ENCODE measurements at regions not wholly inside any gene's neighbourhood (a gene's known extent, or its start where the extent isn't known, plus 50 kb on each side); places are given as distances from the start of the nearest gene placed in this dataset.
"Not testable (repeated sequence)": the region's sequence is repeated elsewhere in the genome, so short reads cannot be mapped to it uniquely, and the experiment has no call there.

- no peak for DNase-seq (ENCODE audit: low read depth)
Observed at GRCh38 chrX:151042842-151043241, 59.7 kb downstream of the HMGB3 start.

DNA sequence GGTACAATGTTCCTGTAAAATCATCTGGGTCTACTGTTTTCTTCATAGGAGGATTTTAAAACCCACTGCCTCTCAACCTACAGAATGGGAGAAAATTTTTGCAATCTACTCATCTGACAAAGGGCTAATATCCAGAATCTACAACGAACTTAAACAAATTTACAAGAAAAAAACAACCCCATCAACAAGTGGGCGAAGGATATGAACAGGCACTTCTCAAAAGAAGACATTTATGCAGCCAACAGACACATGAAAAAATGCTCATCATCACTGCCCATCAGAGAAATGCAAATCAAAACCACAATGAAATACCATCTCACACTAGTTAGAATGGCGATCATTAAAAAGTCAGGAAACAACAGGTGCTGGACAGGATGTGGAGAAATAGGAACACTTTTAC is 83.2 kb downstream of the HMGB3 start:
- not testable (repeated sequence) for DNase-seq (ENCODE audit: low read depth)

GRCh38 chrX:151073767-151074166 is 90.6 kb downstream of the HMGB3 start:
- no peak for DNase-seq (ENCODE audit: low read depth)

- DNase-seq (ENCODE audit: low read depth): no peak
Observed at GRCh38 chrX:151081016-151081415, 95.4 kb upstream of the GPR50 start.

GRCh38 chrX:151082077-151082948 is 94.1 kb upstream of the GPR50 start:
- DNase-seq (ENCODE audit: low read depth): peak; percentile 8

DNA sequence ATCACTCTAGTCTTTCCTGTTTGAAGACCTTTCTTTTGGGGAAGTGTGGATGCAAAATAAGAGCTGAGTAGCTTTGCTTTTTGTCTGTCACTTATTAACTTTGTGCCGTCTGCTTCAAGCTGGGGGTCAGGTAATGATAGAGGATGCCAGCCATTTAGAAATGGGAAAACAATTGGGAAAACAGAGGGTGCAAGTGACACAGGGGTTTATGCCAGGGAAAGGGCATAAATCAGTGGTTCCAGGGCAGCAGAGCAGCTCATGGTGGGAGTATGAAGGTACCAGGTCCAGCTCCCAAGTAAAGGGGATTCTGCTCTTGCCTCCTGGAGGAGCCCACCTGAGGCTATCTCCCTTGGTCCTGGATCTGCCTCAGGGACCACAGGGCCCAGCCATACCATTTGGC is 91.9 kb upstream of the GPR50 start:
- no peak for DNase-seq (ENCODE audit: low read depth)

- no peak for DNase-seq (ENCODE audit: low read depth)
Observed at GRCh38 chrX:151085207-151085606, 91.2 kb upstream of the GPR50 start.

- no peak for DNase-seq (ENCODE audit: low read depth)
Observed at GRCh38 chrX:151088221-151088620, 88.2 kb upstream of the GPR50 start.

DNA sequence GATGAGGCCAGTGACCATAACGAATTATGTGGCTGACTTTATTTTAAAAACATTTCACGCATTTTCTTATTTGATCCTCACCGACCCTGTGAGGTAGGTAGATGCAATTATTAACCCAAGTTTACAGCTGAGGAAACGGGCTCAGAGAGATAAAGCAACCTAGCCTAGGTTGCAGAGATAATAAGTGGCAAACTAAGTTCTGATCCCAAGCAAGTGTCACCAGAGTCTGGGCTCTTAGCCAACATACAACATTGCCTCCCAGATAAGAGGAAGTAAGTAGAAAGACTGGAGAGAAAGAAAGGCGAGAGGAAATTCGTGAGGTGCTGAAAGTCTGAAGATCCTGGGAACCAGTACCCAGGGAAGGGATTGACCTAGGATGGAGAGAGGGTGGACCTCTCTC is 77.4 kb upstream of the GPR50 start:
- DNase-seq (ENCODE audit: low read depth): no peak

DNA sequence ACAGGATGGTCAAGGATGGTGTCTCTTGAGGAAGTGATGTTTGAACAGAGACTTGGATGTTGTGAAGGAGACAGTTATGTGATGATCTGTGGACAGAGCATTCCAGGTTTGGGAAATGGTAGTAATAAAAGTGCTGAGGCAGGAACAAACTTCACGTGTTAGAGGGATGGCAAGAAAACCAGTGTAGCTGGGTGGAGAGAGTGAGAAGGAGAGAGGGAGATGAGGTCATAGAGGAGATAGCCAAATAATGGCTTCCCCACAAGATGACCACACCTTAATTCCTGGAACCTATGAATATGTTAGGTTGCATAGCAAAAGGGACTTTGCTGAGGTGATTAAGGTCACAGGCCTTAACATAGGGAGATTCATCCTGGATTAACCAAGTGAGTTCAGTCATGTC is 75.6 kb upstream of the GPR50 start:
- no peak for DNase-seq (ENCODE audit: low read depth)

DNA sequence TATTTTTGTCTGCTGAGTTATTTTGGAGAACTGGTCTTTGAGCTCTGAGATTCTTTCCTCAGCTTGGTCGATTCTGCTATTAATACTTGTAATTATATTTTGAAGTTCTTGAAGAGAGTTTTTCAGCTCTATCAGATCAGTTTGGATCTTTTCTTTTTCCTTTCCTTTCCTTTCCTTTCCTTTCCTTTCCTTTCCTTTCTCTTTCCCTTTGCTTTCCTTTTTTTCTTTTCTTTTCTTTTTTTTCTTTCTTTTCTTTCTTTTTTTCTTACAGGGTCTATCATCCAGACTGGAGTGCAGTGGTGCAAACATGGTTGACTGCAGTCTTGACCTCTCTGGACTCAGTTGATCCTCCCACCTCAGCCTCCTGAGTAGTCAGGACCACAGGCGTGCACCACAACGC is 63.2 kb upstream of the GPR50 start:
- DNase-seq (ENCODE audit: low read depth): not testable (repeated sequence)

Measured in HS-27A (cell line).